K562 (cell line): ENCODE measurements at regions not wholly inside any gene's neighbourhood (a gene's known extent, or its start where the extent isn't known, plus 50 kb on each side); places are given as distances from the start of the nearest gene placed in this dataset.

Source experiments
- BHLHE40 ChIP-seq: IDR thresholded peaks from 2 replicates; pipeline ENCODE4 v1.6.1; 2011; ENCODE audit warnings: low read length, improper control_type of control experiment
- BRD9 ChIP-seq: fragments of 450-650 bp; IDR thresholded peaks from 2 replicates; pipeline ENCODE4 v1.6.1; 2018; ENCODE audit warnings: low read depth; ENCODE audit not compliant: partially characterized antibody
- CAMTA2 ChIP-seq: fragments of 250-450 bp; sonication (Bioruptor Pico); conservative IDR thresholded peaks from 2 replicates; pipeline ENCODE4 v1.5.1; 2022
- CBX5 ChIP-seq: IDR thresholded peaks from 2 replicates; pipeline ENCODE4 v1.6.1; 2014; ENCODE audit warnings: low read depth, borderline replicate concordance
- CREB1 ChIP-seq, 2 experiments: sonication (generic) in 1 of 2; formaldehyde crosslinking in 1 of 2; IDR thresholded peaks; 2 replicates each; pipeline versions ENCODE4 v1.6.1 to v1.8.0; 2012 to 2022; ENCODE audit warnings: inconsistent platforms in 1 of 2, mild to moderate bottlenecking in 1 of 2, missing genetic modification reagents in 1 of 2, moderate library complexity in 1 of 2
- GTF2A2 ChIP-seq: IDR thresholded peaks from 2 replicates; pipeline ENCODE4 v1.6.1; 2016; ENCODE audit warnings: mild to moderate bottlenecking, missing genetic modification characterization, missing compliant biosample characterization
- HNRNPLL ChIP-seq: fragments of 200-400 bp; formaldehyde crosslinking; IDR thresholded peaks from 2 replicates; pipeline ENCODE4 v1.6.1; 2017; ENCODE audit warnings: low read length, low read depth, mild to moderate bottlenecking; ENCODE audit not compliant: poor library complexity, severe bottlenecking
- HNRNPUL1 ChIP-seq: fragments of 200-400 bp; formaldehyde crosslinking; IDR thresholded peaks from 2 replicates; pipeline ENCODE4 v1.6.1; 2017; ENCODE audit warnings: low read length
- ID3 ChIP-seq, 2 experiments: fragments of 250-450 bp in 1 of 2; fragments of 450-650 bp in 1 of 2; sonication (Bioruptor Pico) in 1 of 2; IDR thresholded peaks; 2 replicates each; pipeline versions ENCODE4 v1.6.1 to v1.8.0; 2016 to 2021; ENCODE audit warnings: mild to moderate bottlenecking in 2 of 2, moderate library complexity in 2 of 2, missing compliant biosample characterization in 1 of 2, missing genetic modification characterization in 1 of 2
- JUN ChIP-seq, 2 experiments: sonication (generic) in 1 of 2; formaldehyde crosslinking in 1 of 2; IDR thresholded peaks; 2 replicates each; pipeline versions ENCODE4 v1.6.1 to v1.8.0; 2012 to 2022; ENCODE audit warnings: borderline replicate concordance in 2 of 2, mild to moderate bottlenecking in 2 of 2, improper control_type of control experiment in 1 of 2, low read depth in 1 of 2, low read length in 1 of 2, missing genetic modification reagents in 1 of 2
- KLF6 ChIP-seq: fragments of 250-450 bp; sonication (Bioruptor Pico); IDR thresholded peaks from 2 replicates; pipeline ENCODE4 v1.4.0; 2020; ENCODE audit warnings: mild to moderate bottlenecking, moderate library complexity, borderline replicate concordance
- MAX ChIP-seq: sonication (generic); formaldehyde crosslinking; IDR thresholded peaks from 2 replicates; pipeline ENCODE4 v1.9.0; 2022; ENCODE audit warnings: mild to moderate bottlenecking, missing genetic modification reagents
- MCM2 ChIP-seq: fragments of 450-650 bp; IDR thresholded peaks from 2 replicates; pipeline ENCODE4 v1.6.1; 2017; ENCODE audit warnings: low read depth, mild to moderate bottlenecking
- MCM3 ChIP-seq: fragments of 450-650 bp; IDR thresholded peaks from 2 replicates; pipeline ENCODE4 v1.6.1; 2016
- MNT ChIP-seq, 2 experiments: fragments of 450-650 bp; conservative IDR thresholded peaks; 2 replicates each; pipeline ENCODE4 v1.6.1; 2017; ENCODE audit warnings: mild to moderate bottlenecking in 2 of 2, moderate library complexity in 2 of 2
- NR1H2 ChIP-seq: sonication (generic); formaldehyde crosslinking; IDR thresholded peaks from 2 replicates; pipeline ENCODE4 v1.4.0; 2020; ENCODE audit warnings: mild to moderate bottlenecking, missing genetic modification reagents
- POLR2A ChIP-seq: fragments of 450-650 bp; conservative IDR thresholded peaks from 2 replicates; pipeline ENCODE4 v1.6.1; 2016
- SUPT5H ChIP-seq: fragments of 450-650 bp; IDR thresholded peaks from 2 replicates; pipeline ENCODE4 v1.6.1; 2016
- TEAD4 ChIP-seq, 2 experiments: sonication (generic) in 1 of 2; formaldehyde crosslinking in 1 of 2; IDR thresholded peaks; 2 replicates each; pipeline versions ENCODE4 v1.6.1 to v1.8.0; 2012 to 2022; ENCODE audit warnings: borderline replicate concordance in 1 of 2, inconsistent platforms in 1 of 2, low read length in 1 of 2, mild to moderate bottlenecking in 1 of 2, missing genetic modification reagents in 1 of 2
- ZBTB26 ChIP-seq: fragments of 450-650 bp; formaldehyde crosslinking; IDR thresholded peaks from 2 replicates; pipeline ENCODE4 v1.4.0; 2022; ENCODE audit warnings: missing genetic modification characterization
- ZNF41 ChIP-seq: fragments of 250-450 bp; sonication (Bioruptor Pico); conservative IDR thresholded peaks from 2 replicates; pipeline ENCODE4 v1.4.0; 2020; ENCODE audit warnings: mild to moderate bottlenecking
- TF ChIP-seq, protein P1 (sequence below), 2 experiments: IDR thresholded peaks; 2 replicates each; pipeline ENCODE4 v1.6.1; 2011; ENCODE audit warnings: borderline replicate concordance in 1 of 2, control low read depth in 1 of 2, low read depth in 1 of 2, low read length in 1 of 2, mild to moderate bottlenecking in 1 of 2, mixed read lengths in 1 of 2, moderate library complexity in 1 of 2; ENCODE audit not compliant: insufficient read depth in 1 of 2, insufficient read length in 1 of 2, poor library complexity in 1 of 2, severe bottlenecking in 1 of 2; ENCODE audit errors: extremely low read depth in 1 of 2
- TF ChIP-seq, protein P2 (sequence below): fragments of 450-650 bp; IDR thresholded peaks from 2 replicates; pipeline ENCODE4 v1.6.1; 2017; ENCODE audit warnings: mild to moderate bottlenecking, moderate library complexity

DNA sequence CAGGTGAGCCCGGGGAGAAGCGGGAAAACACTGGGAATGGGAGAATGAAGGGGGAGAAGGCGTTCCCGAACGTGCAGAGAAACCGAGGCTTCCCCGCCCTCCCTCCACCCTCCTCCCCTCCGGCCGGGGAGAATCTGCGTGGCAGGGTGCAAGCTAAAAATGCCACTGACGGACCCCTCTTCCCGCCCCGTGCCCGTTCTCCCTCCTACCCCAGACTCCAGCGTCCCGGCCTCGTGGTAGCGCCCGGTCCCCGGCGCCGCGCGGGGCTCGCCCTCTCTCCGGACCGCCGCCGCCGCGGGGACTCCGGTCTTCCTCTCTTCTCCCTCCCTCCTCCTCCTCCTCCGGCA lies 81.6 kb upstream of the AK4 start (continued):
- TF ChIP-seq, protein P1, sequence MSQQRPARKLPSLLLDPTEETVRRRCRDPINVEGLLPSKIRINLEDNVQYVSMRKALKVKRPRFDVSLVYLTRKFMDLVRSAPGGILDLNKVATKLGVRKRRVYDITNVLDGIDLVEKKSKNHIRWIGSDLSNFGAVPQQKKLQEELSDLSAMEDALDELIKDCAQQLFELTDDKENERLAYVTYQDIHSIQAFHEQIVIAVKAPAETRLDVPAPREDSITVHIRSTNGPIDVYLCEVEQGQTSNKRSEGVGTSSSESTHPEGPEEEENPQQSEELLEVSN (IDR thresholded peaks at IDR 0.05; ENCODE audit: borderline replicate concordance in 1 of 2, extremely low read depth in 1 of 2, insufficient read depth in 1 of 2, insufficient read length in 1 of 2, low read depth in 1 of 2, low read length in 1 of 2, poor library complexity in 1 of 2, severe bottlenecking in 1 of 2) = peak in 1 of 2 experiments; percentile 65
- TF ChIP-seq NR1H2 (CRISPR knock-in tag) = no peak
- no peak for TF ChIP-seq BRD9
- TF ChIP-seq TEAD4 (IDR thresholded peaks at IDR 0.05; ENCODE audit: low read length) = no peak
- no peak for TF ChIP-seq TEAD4 (CRISPR knock-in tag; IDR thresholded peaks at IDR 0.05; ENCODE audit: borderline replicate concordance)
- no peak for TF ChIP-seq CAMTA2 (CRISPR knock-in tag)
- TF ChIP-seq HNRNPUL1 = no peak
- no peak for TF ChIP-seq HNRNPLL
- no peak for TF ChIP-seq MCM3
- no peak for TF ChIP-seq KLF6 (CRISPR knock-in tag)
- TF ChIP-seq POLR2A = peak; percentile 63; the same call in 1 of the 2 replicates
- no peak for TF ChIP-seq MNT (conservative IDR thresholded peaks at IDR 0.05)
- TF ChIP-seq MAX = peak; percentile 44; the same call in 1 of the 2 replicates
- TF ChIP-seq CBX5 = no peak
- no peak for TF ChIP-seq BHLHE40
- no peak for TF ChIP-seq ZBTB26 (CRISPR knock-in tag)
- no peak for TF ChIP-seq MCM2
- TF ChIP-seq ZNF41 (CRISPR knock-in tag) = no peak
- TF ChIP-seq SUPT5H = no peak
- TF ChIP-seq JUN (IDR thresholded peaks at IDR 0.05; ENCODE audit: borderline replicate concordance, low read depth, low read length) = no peak
- 0 out of 2 replicates have a peak, but pooled peaks have one; percentile 57 for TF ChIP-seq JUN (CRISPR knock-in tag; IDR thresholded peaks at IDR 0.05; ENCODE audit: borderline replicate concordance)
- no peak for TF ChIP-seq GTF2A2
- TF ChIP-seq CREB1 (IDR thresholded peaks at IDR 0.05) = no peak
- no peak; the same call in 1 of the 2 replicates for TF ChIP-seq CREB1 (CRISPR knock-in tag; IDR thresholded peaks at IDR 0.05)
- TF ChIP-seq, protein P2, sequence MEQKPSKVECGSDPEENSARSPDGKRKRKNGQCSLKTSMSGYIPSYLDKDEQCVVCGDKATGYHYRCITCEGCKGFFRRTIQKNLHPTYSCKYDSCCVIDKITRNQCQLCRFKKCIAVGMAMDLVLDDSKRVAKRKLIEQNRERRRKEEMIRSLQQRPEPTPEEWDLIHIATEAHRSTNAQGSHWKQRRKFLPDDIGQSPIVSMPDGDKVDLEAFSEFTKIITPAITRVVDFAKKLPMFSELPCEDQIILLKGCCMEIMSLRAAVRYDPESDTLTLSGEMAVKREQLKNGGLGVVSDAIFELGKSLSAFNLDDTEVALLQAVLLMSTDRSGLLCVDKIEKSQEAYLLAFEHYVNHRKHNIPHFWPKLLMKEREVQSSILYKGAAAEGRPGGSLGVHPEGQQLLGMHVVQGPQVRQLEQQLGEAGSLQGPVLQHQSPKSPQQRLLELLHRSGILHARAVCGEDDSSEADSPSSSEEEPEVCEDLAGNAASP = no peak
- no peak for TF ChIP-seq ID3 (CRISPR knock-in tag; IDR thresholded peaks at IDR 0.05)
- no peak for TF ChIP-seq ID3 (tag; IDR thresholded peaks at IDR 0.05)
